GM21390 (cell line): ENCODE measurements at regions not wholly inside any gene's neighbourhood (a gene's known extent, or its start where the extent isn't known, plus 50 kb on each side); places are given as distances from the start of the nearest gene placed in this dataset.

ENCODE experiments used
- ATAC-seq: cut with Tn5 transposase; IDR thresholded peaks from one replicate; pipeline ENCODE4 v1.9.1; 2021; ENCODE audit not compliant: unreplicated experiment

GRCh38 chr5:82413302-82414040, 135.3 kb upstream of the RPS23 start:
- no peak for ATAC-seq

- ATAC-seq: no peak
Measured at GRCh38 chr5:82408033-82408432, 129.9 kb upstream of the RPS23 start.

GRCh38 chr5:82406205-82406773, 128.1 kb upstream of the RPS23 start:
- ATAC-seq: no peak

- no peak for ATAC-seq
Measured at GRCh38 chr5:82405618-82406204, 127.6 kb upstream of the RPS23 start.

GRCh38 chr5:82405161-82405560, 127.0 kb upstream of the RPS23 start:
- ATAC-seq: no peak

- no peak for ATAC-seq
Measured at GRCh38 chr5:82404382-82404945, 126.3 kb upstream of the RPS23 start.

GRCh38 chr5:82403724-82404123, 125.6 kb upstream of the RPS23 start:
- ATAC-seq: no peak

GRCh38 chr5:82403026-82403425, 124.9 kb upstream of the RPS23 start:
- ATAC-seq: no peak

GRCh38 chr5:82399111-82399510, 121.0 kb upstream of the RPS23 start:
- no peak for ATAC-seq

- ATAC-seq: no peak
Measured at GRCh38 chr5:82397741-82398320, 119.7 kb upstream of the RPS23 start.

GRCh38 chr5:82396871-82397514, 118.8 kb upstream of the RPS23 start:
- ATAC-seq: no peak

- no peak for ATAC-seq
Measured at GRCh38 chr5:82396396-82396795, 118.2 kb upstream of the RPS23 start.

- ATAC-seq: no peak
Measured at GRCh38 chr5:82393951-82394350, 115.8 kb upstream of the RPS23 start.

GRCh38 chr5:82390088-82390487, 111.9 kb upstream of the RPS23 start:
- ATAC-seq: no peak

- ATAC-seq: no peak
Measured at GRCh38 chr5:82389347-82389746, 111.2 kb upstream of the RPS23 start.

GRCh38 chr5:82388181-82388580, 110.0 kb upstream of the RPS23 start:
- no peak for ATAC-seq

GRCh38 chr5:82387819-82388166, 109.6 kb upstream of the RPS23 start:
- ATAC-seq: no peak

- no peak for ATAC-seq
Measured at GRCh38 chr5:82387001-82387818, 109.1 kb upstream of the RPS23 start.

- no peak for ATAC-seq
Measured at GRCh38 chr5:82386576-82386975, 108.4 kb upstream of the RPS23 start.

GRCh38 chr5:82384034-82384750, 106.0 kb upstream of the RPS23 start:
- ATAC-seq: no peak
